Raji (cell line): ENCODE measurements at regions not wholly inside any gene's neighbourhood (a gene's known extent, or its start where the extent isn't known, plus 50 kb on each side); places are given as distances from the start of the nearest gene placed in this dataset.

ENCODE experiments used
- POLR2A ChIP-seq: IDR thresholded peaks from 2 replicates; pipeline ENCODE4 v1.6.1; 2011; ENCODE audit warnings: low read depth, low read length, control low read depth; ENCODE audit not compliant: insufficient read depth

DNA sequence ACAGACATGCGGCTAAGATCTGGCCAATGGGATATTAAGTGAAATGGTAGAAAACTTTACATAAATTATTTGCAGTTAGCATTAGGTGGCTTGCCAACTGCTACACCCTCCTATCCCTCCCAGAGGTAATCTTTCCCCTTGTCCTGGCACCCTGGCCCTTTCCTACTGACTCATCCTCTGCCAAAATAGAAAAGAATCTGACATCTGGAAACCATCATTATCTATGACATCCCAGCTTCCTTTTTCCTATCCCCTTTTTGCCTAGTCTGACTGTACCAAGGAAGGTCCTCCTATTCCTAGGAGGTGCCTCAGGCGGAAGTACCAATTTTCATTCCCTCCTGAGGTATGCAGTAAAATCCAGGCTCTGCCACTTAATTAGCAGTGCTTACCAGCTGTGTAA lies 163.6 kb upstream of the KLF3 start:
- no peak for TF ChIP-seq POLR2A

DNA sequence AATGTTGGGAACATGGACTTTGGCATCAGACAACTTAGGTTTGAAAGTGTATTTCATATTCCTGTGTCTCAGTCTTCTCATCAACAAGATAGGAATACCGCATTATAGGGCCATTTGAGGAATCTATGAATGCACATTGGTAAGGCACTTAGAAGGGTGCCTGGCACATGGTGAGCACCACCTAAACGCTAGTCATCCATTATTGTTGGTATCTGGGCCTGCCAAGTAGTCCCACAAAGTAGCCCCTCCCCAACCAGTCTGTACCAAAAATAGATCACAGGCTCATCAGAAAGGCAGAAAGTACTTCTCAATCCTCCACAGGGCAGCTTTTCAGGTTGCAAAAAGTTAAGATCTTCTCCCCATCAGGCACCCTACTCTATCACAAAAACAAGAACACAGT lies 162.3 kb upstream of the KLF3 start:
- TF ChIP-seq POLR2A = no peak

DNA sequence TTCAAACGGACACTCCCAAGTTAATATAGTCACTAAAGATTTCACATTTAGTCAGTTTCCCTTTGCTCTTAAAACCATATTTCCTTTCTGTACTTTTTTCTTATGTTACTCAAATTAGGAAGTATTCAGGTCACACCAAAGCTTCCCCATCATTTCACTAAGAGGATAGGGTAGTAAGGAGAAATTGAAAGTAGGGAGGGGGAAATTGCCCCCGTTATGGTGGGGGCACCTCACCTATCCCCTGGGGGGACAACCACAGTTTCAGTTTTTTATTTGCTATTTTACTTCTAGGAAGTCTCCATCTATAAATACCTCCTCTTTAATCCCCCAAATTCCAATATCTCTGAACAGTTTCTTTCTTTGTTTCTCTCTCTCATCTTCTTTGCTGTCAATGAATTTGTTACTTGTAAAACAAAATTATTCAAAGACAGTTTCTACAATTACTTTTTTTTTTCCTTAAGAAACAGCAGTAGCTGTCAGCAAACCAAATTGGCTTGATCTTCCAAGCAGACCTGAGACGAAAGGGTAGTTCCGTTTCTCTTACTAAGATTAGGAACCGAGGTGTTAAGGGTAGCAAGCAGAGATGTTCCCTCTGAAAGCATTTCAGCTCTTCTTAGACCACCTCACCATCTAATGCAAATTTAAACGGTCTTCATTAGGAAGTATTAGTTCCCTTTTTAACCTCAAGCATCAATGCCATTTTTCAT lies 160.2 kb upstream of the KLF3 start:
- no peak for TF ChIP-seq POLR2A

DNA sequence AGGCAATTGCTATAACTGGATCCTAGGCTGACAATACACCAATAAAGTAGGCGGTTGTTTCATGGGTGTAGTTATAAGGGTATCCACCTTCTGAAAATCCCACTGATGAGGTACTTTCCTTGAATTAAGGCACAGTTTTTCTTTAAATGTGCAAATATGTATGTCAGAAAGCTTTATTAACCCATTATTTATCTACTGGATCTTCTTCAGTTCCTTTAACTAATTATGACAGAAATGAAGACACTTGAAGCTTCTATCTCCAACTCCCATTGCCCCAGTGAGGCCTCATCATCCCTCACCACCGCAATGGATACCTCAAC lies 159.6 kb upstream of the KLF3 start:
- no peak for TF ChIP-seq POLR2A

DNA sequence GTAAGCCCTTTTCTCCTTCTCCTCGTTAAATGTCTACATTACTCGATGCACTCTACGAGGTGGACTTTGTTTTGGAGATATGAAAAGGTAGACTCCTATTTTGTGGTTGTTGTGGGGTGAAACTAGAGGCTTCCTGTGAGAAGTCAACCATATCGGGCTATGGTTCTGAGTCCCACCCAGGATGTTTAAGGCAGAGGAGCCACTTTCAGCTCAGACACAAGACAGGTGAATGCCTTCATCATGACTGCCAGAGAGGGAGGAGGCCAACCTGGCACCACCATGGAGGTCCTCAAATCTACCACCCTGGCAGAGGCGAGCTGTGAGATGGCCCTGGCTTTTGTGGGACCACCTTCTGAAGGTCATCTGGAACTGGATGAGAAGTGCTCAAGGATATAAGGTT lies 154.4 kb upstream of the KLF3 start:
- no peak for TF ChIP-seq POLR2A

DNA sequence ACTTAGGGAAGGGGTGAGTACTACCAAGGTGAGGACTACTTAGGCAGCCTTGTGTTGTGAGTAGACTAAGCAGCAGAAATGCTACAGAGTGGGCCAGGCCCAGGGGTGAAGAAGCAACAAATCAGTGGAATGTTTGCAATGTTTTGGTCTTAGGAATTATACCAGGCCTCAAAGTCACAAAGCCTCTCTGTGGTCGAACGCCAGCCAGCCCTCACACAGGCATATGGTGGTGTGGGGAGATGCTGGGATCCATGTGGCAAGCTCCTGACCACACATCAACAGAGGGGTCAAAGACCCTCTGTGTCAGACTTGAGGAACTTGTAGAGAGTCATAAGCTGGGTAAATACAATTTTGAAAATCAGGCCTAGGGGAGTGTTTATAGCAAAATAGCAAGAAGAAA lies 153.8 kb upstream of the KLF3 start:
- TF ChIP-seq POLR2A = no peak

DNA sequence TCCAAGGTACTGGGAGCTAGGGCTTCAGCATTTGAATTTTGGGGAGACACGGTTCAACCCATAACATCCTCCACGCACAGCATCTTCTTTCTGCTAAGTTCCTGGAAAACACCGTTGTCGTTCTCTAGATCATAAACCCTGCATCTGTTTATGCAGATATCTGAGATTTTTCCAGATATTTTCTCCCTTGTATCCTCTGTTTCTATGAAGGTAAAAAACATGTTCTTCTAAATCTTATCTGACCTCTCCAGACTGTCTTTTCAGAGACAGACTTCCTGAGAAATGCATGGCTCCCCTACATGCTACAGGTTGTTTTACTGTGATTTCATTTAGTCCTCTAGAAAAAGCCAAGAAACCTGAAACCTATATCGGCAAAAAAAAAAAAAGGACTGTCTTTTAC lies 152.3 kb upstream of the KLF3 start:
- no peak for TF ChIP-seq POLR2A

DNA sequence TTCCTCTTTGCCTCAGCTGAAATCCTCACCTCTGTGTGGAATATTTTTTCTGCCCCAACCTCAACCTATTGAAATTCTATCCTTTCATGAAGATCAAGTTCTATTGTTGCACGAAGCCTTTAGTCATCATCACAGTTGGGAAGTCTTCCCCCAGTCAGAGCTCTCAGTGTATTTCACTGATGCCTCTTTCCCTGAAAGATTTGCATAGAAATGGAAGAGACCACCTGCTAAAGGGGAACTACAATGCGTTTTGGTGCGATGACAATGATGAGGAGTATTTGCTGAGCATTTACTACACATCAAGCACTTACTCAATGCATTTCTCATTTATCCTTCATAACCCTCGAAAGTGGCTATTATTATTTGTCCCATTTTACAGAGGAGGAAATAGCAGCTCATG lies 151.2 kb upstream of the KLF3 start:
- TF ChIP-seq POLR2A = no peak

DNA sequence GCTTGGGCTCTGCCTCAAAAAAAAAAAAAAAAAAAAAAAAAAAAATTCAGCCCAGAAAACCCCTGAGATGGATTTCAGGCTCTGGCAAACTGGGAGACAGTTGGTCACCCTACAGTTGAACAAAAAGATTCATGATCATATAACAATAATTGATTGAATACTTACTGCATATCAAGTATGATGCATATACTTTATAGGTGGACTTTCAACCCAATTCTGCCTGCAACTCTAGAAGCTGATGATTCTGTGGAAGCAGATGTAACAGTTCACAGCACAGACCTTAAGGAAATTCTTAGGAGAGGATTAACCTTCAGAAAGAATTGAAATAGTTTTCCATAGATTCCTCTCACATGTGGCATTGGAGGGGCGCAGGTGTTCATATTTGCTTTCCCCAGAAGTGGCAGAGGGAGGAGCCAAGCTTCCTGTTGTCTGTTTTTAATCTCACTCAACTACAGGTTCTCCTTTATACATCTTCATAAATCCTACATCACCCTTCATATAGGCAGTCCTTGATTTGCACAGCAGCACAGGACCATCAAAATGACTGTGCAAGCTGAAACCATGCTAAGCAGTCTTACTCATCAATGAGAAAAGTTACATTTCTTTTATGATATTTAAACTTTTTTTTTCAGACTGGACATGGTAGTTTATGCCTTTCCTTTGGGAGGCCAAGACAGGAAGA lies 149.4 kb upstream of the KLF3 start:
- TF ChIP-seq POLR2A = no peak

DNA sequence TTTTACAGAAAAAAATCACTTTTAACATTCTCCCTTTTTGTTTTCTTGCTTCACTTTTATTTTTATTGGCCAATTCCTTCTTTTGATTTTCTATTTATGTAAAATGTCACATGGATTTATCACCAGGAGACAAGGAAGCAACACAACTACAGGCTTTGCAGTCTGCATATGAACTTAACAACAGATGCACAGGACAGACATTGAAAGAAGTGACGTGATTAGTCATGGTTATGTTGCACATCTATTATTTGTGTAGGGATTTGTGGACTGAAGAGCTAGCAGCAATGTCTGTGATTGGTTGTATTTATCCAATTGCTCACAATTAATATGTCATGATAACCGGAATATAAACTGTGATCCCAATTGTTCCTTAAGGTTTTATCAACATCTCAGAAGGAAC lies 147.8 kb upstream of the KLF3 start:
- TF ChIP-seq POLR2A = no peak

DNA sequence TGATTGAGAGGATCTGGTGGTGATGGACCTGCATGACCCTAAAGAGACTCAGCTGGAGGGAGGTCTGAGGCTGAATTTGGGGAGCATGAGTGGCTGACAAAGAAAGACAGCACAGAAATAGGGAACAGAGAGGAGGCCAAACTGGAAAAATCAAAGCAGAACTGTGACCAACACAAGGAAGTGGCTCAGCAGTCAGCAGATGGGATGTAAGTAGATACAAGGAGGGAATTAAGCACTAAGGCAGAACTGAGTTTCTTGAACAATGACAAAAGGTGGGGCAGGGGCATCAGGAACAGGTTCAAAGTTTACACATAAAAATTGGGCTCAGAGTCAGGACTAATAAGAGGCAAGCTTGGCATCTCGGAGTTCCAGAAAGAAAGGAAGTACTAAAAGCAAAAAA lies 144.3 kb upstream of the KLF3 start:
- no peak for TF ChIP-seq POLR2A

DNA sequence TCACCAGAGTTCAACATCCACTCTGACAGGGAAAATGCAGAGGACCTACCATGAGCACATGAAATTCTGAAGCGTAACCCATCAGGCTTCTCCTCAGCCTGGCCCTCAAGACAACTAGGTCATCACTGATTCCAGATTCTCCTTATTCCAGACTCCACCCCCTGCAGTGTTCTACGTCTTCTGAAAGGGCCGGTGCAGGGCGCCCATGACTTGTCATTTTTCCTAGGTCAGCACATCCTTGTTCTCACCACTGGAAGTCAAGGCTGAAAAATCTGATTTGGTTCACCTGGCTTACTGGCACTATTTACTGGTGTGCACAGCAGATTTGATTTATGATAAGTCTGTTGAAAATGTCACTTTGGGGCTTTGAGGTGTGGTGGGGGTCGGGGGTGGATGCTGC lies 140.9 kb upstream of the KLF3 start:
- no peak for TF ChIP-seq POLR2A

DNA sequence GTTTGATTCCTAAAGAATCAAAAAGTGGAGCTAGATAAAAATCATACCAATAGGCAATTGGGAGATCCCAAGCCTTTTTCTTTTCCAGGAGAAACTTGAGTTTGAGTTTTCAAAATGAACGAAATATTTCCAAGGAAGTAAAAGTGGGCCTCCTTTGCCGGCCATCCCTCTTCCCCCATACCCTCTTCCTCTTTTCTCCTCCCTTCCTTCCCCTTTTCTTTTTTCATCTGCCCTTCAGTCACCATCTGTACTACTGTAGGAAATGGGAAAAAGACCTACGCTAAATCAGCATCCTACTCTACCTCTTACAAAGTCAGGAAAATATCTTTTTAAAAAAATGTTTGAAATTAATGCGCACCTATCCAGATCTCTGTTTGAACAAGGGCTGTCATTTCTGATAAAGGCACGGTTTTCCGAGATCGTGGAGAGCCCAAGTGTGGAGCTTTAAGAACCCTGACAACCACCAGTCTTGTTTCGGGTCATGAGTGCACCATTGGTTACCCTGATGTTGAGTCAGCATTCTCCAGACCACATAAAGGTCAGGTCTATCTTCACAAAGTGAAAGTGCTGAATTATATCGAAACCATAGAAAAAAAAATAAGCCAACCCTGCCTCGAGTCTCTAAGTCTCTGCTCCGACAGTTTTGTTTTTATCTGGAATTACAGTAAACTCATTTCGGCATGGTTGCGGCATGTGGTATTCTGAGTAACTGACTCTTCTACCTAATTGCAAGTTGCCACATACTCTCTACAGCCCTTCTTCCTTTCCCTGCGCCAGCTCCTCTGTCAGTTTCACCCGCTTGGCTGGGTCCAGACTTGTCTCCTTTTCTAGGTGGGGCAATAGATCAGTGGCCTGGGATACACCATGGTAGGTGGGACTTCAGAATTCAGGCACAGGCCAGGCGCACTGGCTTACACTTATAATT lies 140.2 kb upstream of the KLF3 start:
- TF ChIP-seq POLR2A = no peak

DNA sequence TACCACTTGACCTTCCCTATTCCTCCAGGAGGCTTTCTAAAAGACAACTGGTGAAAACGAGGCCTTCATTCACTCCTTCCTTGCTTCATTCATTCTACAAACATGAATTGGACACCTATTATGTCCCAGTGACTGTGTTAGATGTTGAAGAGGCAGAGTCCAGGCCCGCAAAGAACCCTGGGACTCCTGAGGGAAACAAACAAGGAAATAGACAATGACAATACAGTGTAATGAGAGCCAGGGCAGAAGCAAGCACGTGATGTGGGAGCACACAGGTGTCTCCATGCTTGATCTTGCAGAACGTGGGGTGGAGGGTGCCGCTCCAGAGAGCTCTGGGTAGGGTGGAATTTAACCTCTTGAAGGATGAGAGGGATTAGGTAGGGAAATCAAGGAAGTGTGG lies 137.6 kb upstream of the KLF3 start:
- TF ChIP-seq POLR2A = no peak

DNA sequence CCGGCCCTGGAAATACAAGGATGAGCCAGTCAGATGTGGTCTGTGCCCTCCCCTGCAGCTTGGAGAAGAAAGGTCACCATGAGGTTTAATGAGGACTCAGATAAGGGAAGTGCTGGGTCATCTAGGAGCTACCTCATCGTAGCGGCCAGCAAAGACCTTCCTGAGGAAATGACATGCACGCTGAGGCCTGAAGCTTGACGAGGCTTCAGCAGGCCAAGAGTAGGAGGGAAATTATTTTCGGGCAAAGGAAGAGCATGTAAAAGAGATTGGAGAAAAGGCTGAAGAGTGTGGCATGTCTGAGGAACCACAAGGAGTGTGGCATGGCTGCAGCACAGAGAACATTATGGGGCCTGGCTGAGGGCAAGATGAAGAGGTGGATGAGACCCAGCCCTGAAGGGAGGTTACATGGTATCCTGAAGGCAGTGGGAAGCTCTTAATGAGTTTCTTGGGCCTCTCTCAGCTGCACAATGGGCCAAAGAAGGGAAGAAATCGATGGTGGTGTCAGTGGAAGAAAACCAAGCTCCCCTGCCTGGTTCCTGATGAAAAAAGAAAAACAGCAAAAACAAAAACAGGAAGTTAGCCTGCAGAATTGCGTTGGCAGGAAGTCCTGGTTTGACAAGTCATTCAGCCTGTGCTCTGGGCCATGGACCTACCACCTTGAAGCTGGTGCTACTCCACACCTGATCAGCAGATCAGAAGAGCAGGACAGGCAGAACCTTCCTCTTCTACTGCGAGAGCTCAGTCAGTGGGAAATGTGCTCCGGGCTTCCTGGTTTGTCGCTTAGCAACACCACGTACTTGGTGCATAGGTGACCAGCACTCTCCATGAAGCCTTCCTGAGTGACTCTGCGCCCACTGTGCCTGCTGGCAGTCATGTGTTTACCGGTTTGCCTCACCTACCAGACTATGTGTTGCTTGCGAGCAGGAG lies 134.5 kb upstream of the KLF3 start:
- TF ChIP-seq POLR2A = no peak
